GM20000 (cell line): ENCODE measurements at regions not wholly inside any gene's neighbourhood (a gene's known extent, or its start where the extent isn't known, plus 50 kb on each side); places are given as distances from the start of the nearest gene placed in this dataset.

Experiments
- DNase-seq: peaks from one replicate; pipeline ENCODE4 v3.0.0; 2012; ENCODE audit warnings: low spot score
- TF ChIP-seq, protein P1 (sequence below): IDR thresholded peaks from 2 replicates; pipeline ENCODE4 v1.5.1; 2012; ENCODE audit warnings: mild to moderate bottlenecking, control low read depth; ENCODE audit errors: extremely low read depth, missing control alignments

DNA sequence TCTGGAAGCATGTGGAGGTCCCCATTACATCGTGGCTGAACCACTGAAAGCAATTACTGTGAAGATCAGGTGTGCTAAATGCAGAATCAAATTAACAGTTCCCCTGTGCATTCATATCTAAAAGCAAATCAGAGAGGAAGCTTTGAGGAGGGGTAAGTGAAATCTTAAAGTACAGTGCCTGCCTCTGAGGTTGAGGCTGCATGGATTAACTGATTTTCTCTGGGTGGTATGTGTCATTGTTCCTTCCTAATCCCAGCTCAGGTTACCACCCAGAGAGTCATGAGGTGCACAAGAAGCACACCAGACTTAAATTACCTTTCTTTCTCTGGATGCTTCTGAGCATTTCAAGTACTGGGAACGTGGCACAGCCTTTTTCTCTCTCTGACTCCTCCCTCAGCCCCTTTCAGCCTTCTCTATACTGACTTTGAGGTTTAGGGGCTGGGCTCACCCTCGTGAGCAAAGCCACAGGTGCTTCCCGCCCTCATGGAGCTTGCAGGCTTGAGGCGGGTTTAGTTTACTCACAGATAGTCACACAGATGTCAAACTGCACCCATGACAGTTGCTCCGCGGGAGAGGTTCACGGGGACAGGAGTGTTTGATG, 237.6 kb upstream of the CRY1 start:
- TF ChIP-seq, protein P1, sequence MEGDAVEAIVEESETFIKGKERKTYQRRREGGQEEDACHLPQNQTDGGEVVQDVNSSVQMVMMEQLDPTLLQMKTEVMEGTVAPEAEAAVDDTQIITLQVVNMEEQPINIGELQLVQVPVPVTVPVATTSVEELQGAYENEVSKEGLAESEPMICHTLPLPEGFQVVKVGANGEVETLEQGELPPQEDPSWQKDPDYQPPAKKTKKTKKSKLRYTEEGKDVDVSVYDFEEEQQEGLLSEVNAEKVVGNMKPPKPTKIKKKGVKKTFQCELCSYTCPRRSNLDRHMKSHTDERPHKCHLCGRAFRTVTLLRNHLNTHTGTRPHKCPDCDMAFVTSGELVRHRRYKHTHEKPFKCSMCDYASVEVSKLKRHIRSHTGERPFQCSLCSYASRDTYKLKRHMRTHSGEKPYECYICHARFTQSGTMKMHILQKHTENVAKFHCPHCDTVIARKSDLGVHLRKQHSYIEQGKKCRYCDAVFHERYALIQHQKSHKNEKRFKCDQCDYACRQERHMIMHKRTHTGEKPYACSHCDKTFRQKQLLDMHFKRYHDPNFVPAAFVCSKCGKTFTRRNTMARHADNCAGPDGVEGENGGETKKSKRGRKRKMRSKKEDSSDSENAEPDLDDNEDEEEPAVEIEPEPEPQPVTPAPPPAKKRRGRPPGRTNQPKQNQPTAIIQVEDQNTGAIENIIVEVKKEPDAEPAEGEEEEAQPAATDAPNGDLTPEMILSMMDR, result no peak
- no peak for DNase-seq

DNA sequence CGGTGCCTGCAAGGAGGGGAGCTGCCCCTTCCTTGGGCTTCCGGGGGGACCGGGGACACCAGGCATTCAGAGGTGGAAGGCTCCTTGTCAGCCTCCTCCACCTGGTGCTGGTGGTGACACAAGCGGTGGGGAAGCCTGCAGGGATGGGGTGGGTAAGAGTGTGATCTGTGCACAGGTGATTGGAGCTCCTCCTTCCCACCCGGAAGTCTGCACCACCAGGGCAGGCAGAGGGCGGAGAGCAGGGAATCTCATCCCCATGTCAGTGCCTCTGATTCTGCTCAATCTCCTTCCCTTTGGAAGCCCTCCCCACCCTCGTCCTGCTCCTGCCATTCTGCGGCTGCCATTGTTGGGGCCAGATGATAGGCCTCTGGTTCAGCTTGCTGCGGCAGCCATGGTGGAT, 238.1 kb upstream of the CRY1 start:
- DNase-seq, result no peak
- TF ChIP-seq, protein P1, result no peak

DNA sequence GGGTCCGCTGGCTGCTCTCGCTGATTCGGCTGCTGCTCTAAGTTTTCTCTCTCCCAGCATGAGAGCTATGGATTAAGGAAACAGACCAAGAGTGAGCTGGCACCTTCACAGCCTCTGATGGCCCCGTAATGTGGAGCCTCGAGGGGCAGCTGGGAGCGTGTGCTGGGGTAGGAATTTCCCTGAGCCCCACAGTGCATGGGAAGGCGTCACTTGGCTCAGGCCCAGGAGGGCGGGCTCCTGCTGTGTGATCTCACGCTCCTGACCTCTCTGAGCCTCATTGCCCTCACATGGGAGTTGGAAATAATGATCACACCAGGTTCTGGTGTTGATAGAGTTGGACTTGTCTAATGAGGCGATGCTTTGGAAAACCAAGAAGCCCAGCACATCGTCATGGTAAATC, 238.6 kb upstream of the CRY1 start:
- no peak for DNase-seq
- TF ChIP-seq, protein P1, result no peak

DNA sequence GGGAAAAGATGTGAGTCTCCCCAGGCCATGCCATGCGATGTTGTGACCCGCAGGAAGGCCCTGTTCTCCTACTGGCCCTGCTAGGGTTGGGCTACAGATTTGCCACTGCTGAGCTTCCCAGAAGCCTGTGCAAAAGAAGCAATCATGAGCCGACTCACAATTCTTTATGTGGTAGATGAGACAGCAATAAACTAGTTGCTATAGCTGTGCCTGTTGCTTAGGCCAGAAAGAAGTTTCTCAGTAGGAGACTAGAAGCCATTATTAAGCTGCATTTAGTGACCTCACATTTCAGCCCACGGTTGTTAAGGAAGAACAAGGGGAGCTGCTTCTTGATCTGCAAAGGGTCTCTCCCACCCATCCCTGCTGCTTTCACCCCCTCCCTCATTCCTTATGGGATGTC, 239.4 kb upstream of the CRY1 start:
- TF ChIP-seq, protein P1, result no peak
- DNase-seq, result no peak

DNA sequence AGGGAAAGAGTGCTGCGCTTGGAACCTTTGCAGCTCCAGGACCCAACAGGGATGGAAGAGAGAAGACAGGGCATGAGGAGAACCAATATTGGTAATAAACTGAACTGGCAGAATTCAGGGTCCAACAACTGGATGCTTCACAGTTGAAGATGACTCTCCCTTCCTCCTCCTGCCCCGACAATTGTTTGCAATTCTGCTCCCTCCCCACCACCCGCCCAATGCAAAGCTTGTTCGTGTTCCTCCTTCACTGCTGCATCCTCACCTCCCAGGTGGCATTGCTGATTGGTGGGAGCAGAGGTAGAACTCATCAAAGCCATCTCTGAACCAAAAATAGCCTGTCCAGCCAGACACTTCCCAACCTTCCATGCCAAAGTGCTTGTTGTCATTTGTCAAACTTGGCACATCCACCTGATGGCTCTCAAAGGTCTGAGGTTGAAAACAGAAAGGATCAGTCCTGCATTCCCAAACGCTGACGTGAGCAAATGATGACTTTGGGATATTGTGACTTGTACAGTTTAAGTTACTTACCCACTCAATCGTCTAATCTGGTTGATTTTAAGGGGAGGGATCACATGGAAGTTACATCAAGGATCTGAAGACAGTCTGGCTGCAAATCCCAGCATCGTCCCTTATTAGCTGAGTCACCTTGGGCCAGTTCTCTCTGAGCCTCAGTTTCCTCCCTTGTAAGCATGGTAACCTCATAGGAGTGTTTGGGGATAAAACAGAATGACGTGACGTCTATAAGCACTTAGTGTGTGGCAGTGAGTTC, 242.6 kb upstream of the CRY1 start:
- no peak for DNase-seq
- TF ChIP-seq, protein P1, result no peak

DNA sequence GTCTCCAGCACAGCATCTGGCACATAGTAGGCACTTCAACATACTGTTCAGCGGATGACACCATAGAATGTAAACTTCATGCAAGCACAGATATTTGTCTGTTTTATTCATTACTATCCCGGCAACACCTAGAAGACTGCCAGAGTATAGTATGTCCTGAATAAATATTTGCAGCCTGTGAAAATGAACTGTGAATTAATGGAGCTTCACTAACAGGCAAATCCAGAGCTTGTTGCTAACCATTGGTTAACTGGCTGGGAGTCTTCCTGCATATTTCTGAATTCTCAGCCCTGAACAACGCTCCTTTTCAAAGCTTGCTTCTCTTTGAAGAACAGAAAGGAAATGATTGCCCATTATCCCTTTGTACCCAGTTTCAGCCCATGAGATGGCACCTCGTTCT, 243.3 kb upstream of the CRY1 start:
- no peak for DNase-seq
- TF ChIP-seq, protein P1, result no peak

DNA sequence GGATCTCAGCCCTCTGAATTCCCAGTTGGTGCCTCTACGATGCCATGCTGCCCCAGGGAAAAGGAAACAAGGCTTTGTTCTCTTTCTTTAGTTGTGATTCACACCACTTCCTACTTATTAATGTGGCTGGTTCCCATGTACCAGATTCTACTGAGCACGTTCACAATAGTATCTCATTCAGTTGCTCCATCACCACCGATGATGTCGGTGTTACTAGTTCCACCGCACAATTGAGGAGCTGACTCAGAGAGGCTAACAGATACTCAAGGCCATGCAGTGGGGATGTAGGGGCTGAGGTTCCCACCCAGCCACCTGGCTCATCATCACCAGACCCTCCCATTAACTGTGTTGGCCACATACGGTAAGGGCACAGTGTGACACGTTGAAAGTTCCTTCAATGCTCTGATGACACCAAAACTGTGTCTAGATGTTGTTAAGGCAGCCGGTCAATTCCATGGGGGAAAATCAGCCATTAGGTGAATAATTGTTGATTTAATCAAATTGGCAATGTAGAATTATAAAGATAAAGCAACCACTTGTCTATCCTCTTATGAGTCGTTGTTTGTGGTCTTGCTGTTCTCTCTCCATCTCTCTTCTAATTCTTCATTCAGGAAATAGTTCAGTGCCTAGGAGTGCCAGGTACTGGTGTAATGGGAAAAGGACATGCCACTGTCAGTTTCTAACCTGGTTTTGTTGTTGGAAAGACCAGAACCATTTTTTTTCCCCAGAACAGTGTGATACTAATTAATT, 244.2 kb upstream of the CRY1 start:
- DNase-seq, result no peak
- TF ChIP-seq, protein P1, result no peak
